SK-N-SH treated with all-trans-retinoic acid at 6 μM for 48 hours (cell line): ENCODE measurements at regions not wholly inside any gene's neighbourhood (a gene's known extent, or its start where the extent isn't known, plus 50 kb on each side); places are given as distances from the start of the nearest gene placed in this dataset.

ENCODE experiments used
- ESRRG ChIP-seq: fragments of 250-450 bp; sonication (Bioruptor Pico); IDR thresholded peaks from 2 replicates; pipeline ENCODE4 v1.6.1; 2021; ENCODE audit warnings: mild to moderate bottlenecking
- ZNF565 ChIP-seq: fragments of 450-650 bp; formaldehyde crosslinking; conservative IDR thresholded peaks from 2 replicates; pipeline ENCODE4 v1.5.0; 2020; ENCODE audit warnings: low read depth, mild to moderate bottlenecking, moderate library complexity

GRCh38 chr14:104433401-104434213 is 146.0 kb upstream of the C14orf180 start:
- TF ChIP-seq ZNF565 (CRISPR knock-in tag) (no peak), ESRRG (CRISPR knock-in tag) (no peak)
